Lower lobe of right lung (tissue), 2 donors: ENCODE measurements at regions not wholly inside any gene's neighbourhood (a gene's known extent, or its start where the extent isn't known, plus 50 kb on each side); places are given as distances from the start of the nearest gene placed in this dataset.

ENCODE experiments used
- ATAC-seq, 2 donors: fragments of 200-7000 bp; cut with Tn5 transposase; one replicate each; pipeline ENCODE4 v1.9.1; 2020 to 2022; ENCODE audit warnings: mild to moderate bottlenecking in 2 of 2, moderate library complexity in 2 of 2
- DNase-seq: peaks from one replicate; pipeline ENCODE4 v3.0.0-alpha.2; 2020
- H3K27ac ChIP-seq: fragments of 200-600 bp; one replicate; pipeline ENCODE4 v1.8.0; 2022
- H3K27me3 ChIP-seq: fragments of 200-600 bp; one replicate; pipeline ENCODE4 v1.8.0; 2022; ENCODE audit warnings: low read depth
- H3K36me3 ChIP-seq: fragments of 200-600 bp; one replicate; pipeline ENCODE4 v1.8.0; 2022; ENCODE audit warnings: mild to moderate bottlenecking
- H3K4me1 ChIP-seq: fragments of 200-600 bp; one replicate; pipeline ENCODE4 v1.8.0; 2022
- H3K4me3 ChIP-seq: fragments of 200-600 bp; one replicate; pipeline ENCODE4 v1.8.0; 2022; ENCODE audit warnings: mild to moderate bottlenecking
- H3K9me3 ChIP-seq: fragments of 200-600 bp; one replicate; pipeline ENCODE4 v1.8.0; 2022
- CTCF ChIP-seq: fragments of 200-600 bp; IDR thresholded peaks from one replicate; pipeline ENCODE4 v1.8.0; 2022; ENCODE audit warnings: antibody characterized with exemption, mild to moderate bottlenecking
- intact Hi-C: fragments of 100-400 bp; cut with DNase I; formaldehyde crosslinking; loops from one replicate; pipeline ENCODE4 v1.11.0; 2022
- donor health status: DM: no; HTN: yes; CAD: no; lungs with severe emphysema.

GRCh38 chr6:56863366-56863765 lies 91.5 kb upstream of the BEND6 start:
- intact Hi-C loops = no loop called here
- H3K27ac ChIP-seq = no peak overlapping the region
- peaks cover 11% of the 10 kb centered on the region for H3K4me1 ChIP-seq
- no peaks in the 10 kb centered on the region for H3K27me3 ChIP-seq
- TF ChIP-seq CTCF = no peak
- H3K36me3 ChIP-seq = no peaks in the 10 kb centered on the region
- H3K4me3 ChIP-seq = no peak overlapping the region
- ATAC-seq (peak; percentile 58 to 76), DNase-seq (no peak)
- H3K9me3 ChIP-seq = no peaks in the 10 kb centered on the region

- Histone ChIP-seq H3K9me3 (no peaks in the 10 kb centered on the region), H3K27ac (no peak overlapping the region), H3K4me1 (peaks cover 11% of the 10 kb centered on the region), H3K27me3 (no peaks in the 10 kb centered on the region), H3K4me3 (no peak overlapping the region), H3K36me3 (no peaks in the 10 kb centered on the region)
- intact Hi-C loops = no loop called here
- no peak for DNase-seq
- no peak for TF ChIP-seq CTCF
- peak in 1 of 2 donors; percentile 17 for ATAC-seq
These were observed 92.3 kb upstream of the BEND6 start for GRCh38 chr6:56862415-56863175.

- no peak for DNase-seq
- ATAC-seq = no peak
These were observed 94.4 kb upstream of the BEND6 start for GRCh38 chr6:56860475-56860874.

GRCh38 chr6:56856036-56856580 lies 98.8 kb upstream of the BEND6 start:
- no peaks in the 10 kb centered on the region for H3K36me3 ChIP-seq
- no peak overlapping the region for H3K4me3 ChIP-seq
- no peak for DNase-seq
- no peak for ATAC-seq
- no peaks in the 10 kb centered on the region for H3K9me3 ChIP-seq
- H3K27ac ChIP-seq = no peak overlapping the region
- TF ChIP-seq CTCF = no peak
- H3K27me3 ChIP-seq = no peaks in the 10 kb centered on the region
- peaks cover 12% of the 10 kb centered on the region for H3K4me1 ChIP-seq
- intact Hi-C loops = no loop called here

More at GRCh38 chr6:56860475-56860874, 94.4 kb upstream of the BEND6 start:
- Histone ChIP-seq H3K4me3 (no peak overlapping the region), H3K27ac (no peak overlapping the region), H3K36me3 (no peaks in the 10 kb centered on the region), H3K9me3 (no peaks in the 10 kb centered on the region), H3K4me1 (peaks cover 11% of the 10 kb centered on the region), H3K27me3 (no peaks in the 10 kb centered on the region)
- intact Hi-C loops = no loop called here
- TF ChIP-seq CTCF = no peak

- no peak for DNase-seq
- TF ChIP-seq CTCF = no peak
These were observed 100.8 kb upstream of the BEND6 start for GRCh38 chr6:56854086-56854485.

More at GRCh38 chr6:56854086-56854485, 100.8 kb upstream of the BEND6 start:
- H3K36me3 ChIP-seq = no peaks in the 10 kb centered on the region
- intact Hi-C loops = no loop called here
- H3K4me1 ChIP-seq = peaks cover 20% of the 10 kb centered on the region
- no peak overlapping the region for H3K4me3 ChIP-seq
- H3K9me3 ChIP-seq = no peaks in the 10 kb centered on the region
- no peak overlapping the region for H3K27ac ChIP-seq
- H3K27me3 ChIP-seq = no peaks in the 10 kb centered on the region
- no peak for ATAC-seq
